A549 (cell line): ENCODE measurements at regions not wholly inside any gene's neighbourhood (a gene's known extent, or its start where the extent isn't known, plus 50 kb on each side); places are given as distances from the start of the nearest gene placed in this dataset.

Experiments used
- CBX8 ChIP-seq: fragments of 200-600 bp; sonication (generic); IDR thresholded peaks from 2 replicates; pipeline ENCODE4 v1.6.1; 2016
- FOSB ChIP-seq: fragments of 250-450 bp; sonication (Bioruptor Pico); IDR thresholded peaks from 2 replicates; pipeline ENCODE4 v1.5.0; 2020; ENCODE audit warnings: mild to moderate bottlenecking, moderate library complexity
- JUNB ChIP-seq: fragments of >200 bp; sonication (Bioruptor Twin); formaldehyde crosslinking; IDR thresholded peaks from 2 replicates; pipeline ENCODE4 v1.6.1; 2016
- POLR2A ChIP-seq: IDR thresholded peaks from 2 replicates; pipeline ENCODE4 v1.6.1; 2012; ENCODE audit warnings: mild to moderate bottlenecking, low read length
- USF2 ChIP-seq: fragments of 450-650 bp; IDR thresholded peaks from 2 replicates; pipeline ENCODE4 v1.6.1; 2014; ENCODE audit warnings: antibody characterized with exemption
- TF ChIP-seq, protein P1 (sequence below): fragments of >200 bp; sonication (Bioruptor Twin); formaldehyde crosslinking; IDR thresholded peaks from 3 replicates; pipeline ENCODE4 v1.5.1; 2016
- TF ChIP-seq, protein P2 (sequence below): fragments of 150-350 bp; IDR thresholded peaks from 2 replicates; pipeline ENCODE4 v1.6.1; 2014; ENCODE audit warnings: low read depth, mild to moderate bottlenecking, low read length
- TF ChIP-seq, protein P3 (sequence below): fragments of >200 bp; sonication (Bioruptor Twin); formaldehyde crosslinking; IDR thresholded peaks from 2 replicates; pipeline ENCODE4 v1.6.1; 2016

DNA sequence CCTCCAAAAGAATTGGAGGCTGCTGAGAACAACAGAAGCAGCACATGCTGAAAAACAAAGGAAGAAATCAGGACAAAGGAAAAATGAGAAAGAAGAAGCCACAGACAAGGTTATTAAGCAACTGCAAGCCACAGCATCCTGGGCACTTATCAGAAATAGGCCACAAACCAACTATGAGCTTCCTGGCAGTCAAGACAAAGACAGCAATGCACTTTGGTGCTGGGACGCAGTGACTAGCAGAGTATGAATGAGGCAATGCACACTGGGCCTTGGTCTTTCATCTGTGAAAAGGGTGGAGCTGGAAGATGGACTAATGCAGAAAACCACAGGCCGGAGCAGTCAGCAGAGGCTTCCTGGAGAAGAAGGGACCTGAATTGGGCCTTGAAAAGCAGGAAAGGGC is 56.0 kb upstream of the LINGO1 start:
- TF ChIP-seq, protein P1, sequence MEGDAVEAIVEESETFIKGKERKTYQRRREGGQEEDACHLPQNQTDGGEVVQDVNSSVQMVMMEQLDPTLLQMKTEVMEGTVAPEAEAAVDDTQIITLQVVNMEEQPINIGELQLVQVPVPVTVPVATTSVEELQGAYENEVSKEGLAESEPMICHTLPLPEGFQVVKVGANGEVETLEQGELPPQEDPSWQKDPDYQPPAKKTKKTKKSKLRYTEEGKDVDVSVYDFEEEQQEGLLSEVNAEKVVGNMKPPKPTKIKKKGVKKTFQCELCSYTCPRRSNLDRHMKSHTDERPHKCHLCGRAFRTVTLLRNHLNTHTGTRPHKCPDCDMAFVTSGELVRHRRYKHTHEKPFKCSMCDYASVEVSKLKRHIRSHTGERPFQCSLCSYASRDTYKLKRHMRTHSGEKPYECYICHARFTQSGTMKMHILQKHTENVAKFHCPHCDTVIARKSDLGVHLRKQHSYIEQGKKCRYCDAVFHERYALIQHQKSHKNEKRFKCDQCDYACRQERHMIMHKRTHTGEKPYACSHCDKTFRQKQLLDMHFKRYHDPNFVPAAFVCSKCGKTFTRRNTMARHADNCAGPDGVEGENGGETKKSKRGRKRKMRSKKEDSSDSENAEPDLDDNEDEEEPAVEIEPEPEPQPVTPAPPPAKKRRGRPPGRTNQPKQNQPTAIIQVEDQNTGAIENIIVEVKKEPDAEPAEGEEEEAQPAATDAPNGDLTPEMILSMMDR: no peak
- TF ChIP-seq FOSB (CRISPR knock-in tag): no peak
- TF ChIP-seq, protein P2, sequence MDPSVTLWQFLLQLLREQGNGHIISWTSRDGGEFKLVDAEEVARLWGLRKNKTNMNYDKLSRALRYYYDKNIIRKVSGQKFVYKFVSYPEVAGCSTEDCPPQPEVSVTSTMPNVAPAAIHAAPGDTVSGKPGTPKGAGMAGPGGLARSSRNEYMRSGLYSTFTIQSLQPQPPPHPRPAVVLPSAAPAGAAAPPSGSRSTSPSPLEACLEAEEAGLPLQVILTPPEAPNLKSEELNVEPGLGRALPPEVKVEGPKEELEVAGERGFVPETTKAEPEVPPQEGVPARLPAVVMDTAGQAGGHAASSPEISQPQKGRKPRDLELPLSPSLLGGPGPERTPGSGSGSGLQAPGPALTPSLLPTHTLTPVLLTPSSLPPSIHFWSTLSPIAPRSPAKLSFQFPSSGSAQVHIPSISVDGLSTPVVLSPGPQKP: no peak
- no peak for TF ChIP-seq POLR2A
- TF ChIP-seq USF2: no peak
- no peak for TF ChIP-seq CBX8
- TF ChIP-seq JUNB: no peak
- TF ChIP-seq, protein P3, sequence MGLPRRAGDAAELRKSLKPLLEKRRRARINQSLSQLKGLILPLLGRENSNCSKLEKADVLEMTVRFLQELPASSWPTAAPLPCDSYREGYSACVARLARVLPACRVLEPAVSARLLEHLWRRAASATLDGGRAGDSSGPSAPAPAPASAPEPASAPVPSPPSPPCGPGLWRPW: no peak
